GM12878 (cell line): ENCODE measurements at regions not wholly inside any gene's neighbourhood (a gene's known extent, or its start where the extent isn't known, plus 50 kb on each side); places are given as distances from the start of the nearest gene placed in this dataset.

Experiments used
- ATAC-seq: fragments of 200-7000 bp; cut with Tn5 transposase; 3 replicates; pipeline ENCODE4 v1.9.1; 2020; ENCODE audit warnings: mild to moderate bottlenecking, moderate library complexity
- BruUV-seq: library from RNA; stranded (reverse); fragments of 400-500 nt; replicated peaks from 2 replicates; lab custom pipeline; 2021; lab: Mats Ljungman, UMichigan
- CTCF ChIA-PET: fragments of 300-600 bp; sonication (Branson Sonifier 250); formaldehyde crosslinking; extraction: SDS; loops from one replicate; lab custom pipeline; 2021; ENCODE audit warnings: inconsistent platforms; lab: Yijun Ruan, JAX
- POLR2A ChIA-PET: fragments of 350-600 bp; formaldehyde crosslinking; extraction: SDS; loops from one replicate; lab custom pipeline; 2021; ENCODE audit warnings: inconsistent platforms; lab: Charles Lee
- RAD21 ChIA-PET: fragments of 300-600 bp; sonication (Branson Sonifier 250); formaldehyde crosslinking; loops from one replicate; lab custom pipeline; 2023; ENCODE audit warnings: antibody characterized with exemption; ENCODE audit not compliant: unreplicated experiment; lab: Charles Lee
- SMC1A ChIA-PET: fragments of 300-600 bp; sonication (Branson Sonifier 250); formaldehyde crosslinking; loops from one replicate; lab custom pipeline; 2023; ENCODE audit not compliant: unreplicated experiment, uncharacterized antibody; lab: Charles Lee
- DNase-seq: peaks from one replicate; pipeline ENCODE4 v3.0.0-alpha.2; 2011; ENCODE audit warnings: low read depth, low spot score
- FAIRE-seq: peaks from 3 replicates; lab custom pipeline; 2011; peaks lifted over from hg19 to GRCh38; lab: Jason Lieb, UNC
- H2AFZ ChIP-seq: 2 replicates; pipeline ENCODE4 v1.6.0; 2011; ENCODE audit warnings: low read depth, low read length, control low read depth; ENCODE audit not compliant: control insufficient read depth
- H3K27ac ChIP-seq: 2 replicates; pipeline ENCODE4 v1.5.1; 2011; ENCODE audit warnings: control low read depth; ENCODE audit not compliant: control insufficient read depth, insufficient read depth
- H3K27me3 ChIP-seq, 2 experiments: replicated peaks in 1 of 2; 2 replicates each; pipeline versions ENCODE4 v1.6.0 to v1.6.1; 2011; ENCODE audit warnings: low read length in 1 of 2; ENCODE audit not compliant: control insufficient read depth in 2 of 2, insufficient read depth in 2 of 2
- H3K36me3 ChIP-seq, 2 experiments: 2 replicates each; pipeline ENCODE4 v1.5.1; 2011; ENCODE audit warnings: low read length in 1 of 2; ENCODE audit not compliant: control insufficient read depth in 2 of 2, insufficient read depth in 2 of 2
- H3K4me1 ChIP-seq: 2 replicates; pipeline ENCODE4 v1.6.1; 2011; ENCODE audit warnings: mild to moderate bottlenecking, low read length, moderate library complexity, mixed read lengths; ENCODE audit not compliant: control insufficient read depth, insufficient read depth
- H3K4me2 ChIP-seq: 2 replicates; pipeline ENCODE4 v1.6.0; 2011; ENCODE audit warnings: control low read depth; ENCODE audit not compliant: control insufficient read depth, insufficient read depth
- H3K4me3 ChIP-seq: fragments of 200-600 bp; sonication (generic); 2 replicates; pipeline ENCODE4 v1.5.1; 2016
- H3K79me2 ChIP-seq: 2 replicates; pipeline ENCODE4 v1.6.0; 2011; ENCODE audit warnings: low read length; ENCODE audit not compliant: control insufficient read depth, insufficient read depth
- H3K9ac ChIP-seq: 2 replicates; pipeline ENCODE4 v1.8.0; 2011; ENCODE audit warnings: low read length, control low read depth, mixed read lengths; ENCODE audit not compliant: control insufficient read depth, insufficient read depth
- H3K9me3 ChIP-seq: replicated peaks from 3 replicates; pipeline ENCODE4 v1.5.1; 2011; ENCODE audit warnings: mild to moderate bottlenecking, low read length; ENCODE audit not compliant: control insufficient read depth, insufficient read depth
- H4K20me1 ChIP-seq: 2 replicates; pipeline ENCODE4 v1.6.0; 2011; ENCODE audit not compliant: control insufficient read depth, insufficient read depth
- ESRRA ChIP-seq: IDR thresholded peaks from 2 replicates; pipeline ENCODE4 v1.6.1; 2012; ENCODE audit warnings: mild to moderate bottlenecking, low read length, improper control_type of control experiment
- FOS ChIP-seq: IDR thresholded peaks from 3 replicates; pipeline ENCODE4 v1.6.1; 2011; ENCODE audit warnings: borderline replicate concordance; ENCODE audit not compliant: insufficient read length; ENCODE audit errors: extremely low read depth
- HCFC1 ChIP-seq: fragments of 150-350 bp; IDR thresholded peaks from 2 replicates; pipeline ENCODE4 v1.6.1; 2014; ENCODE audit warnings: low read length
- IKZF1 ChIP-seq: fragments of 450-650 bp; conservative IDR thresholded peaks from 2 replicates; pipeline ENCODE4 v1.6.1; 2017; ENCODE audit warnings: antibody characterized with exemption, mild to moderate bottlenecking
- KLF5 ChIP-seq: fragments of 450-650 bp; IDR thresholded peaks from 2 replicates; pipeline ENCODE4 v1.6.1; 2014; ENCODE audit warnings: mild to moderate bottlenecking; ENCODE audit not compliant: partially characterized antibody
- NBN ChIP-seq: fragments of 450-650 bp; IDR thresholded peaks from 2 replicates; pipeline ENCODE4 v1.6.1; 2016
- PAX8 ChIP-seq: fragments of 450-650 bp; IDR thresholded peaks from 2 replicates; pipeline ENCODE4 v1.6.1; 2017; ENCODE audit warnings: mild to moderate bottlenecking, moderate library complexity
- RCOR1 ChIP-seq: conservative IDR thresholded peaks from 2 replicates; pipeline ENCODE4 v1.6.1; 2012; ENCODE audit warnings: low read depth, low read length, improper control_type of control experiment
- SMARCA5 ChIP-seq: fragments of 450-650 bp; IDR thresholded peaks from 2 replicates; pipeline ENCODE4 v1.6.1; 2017; ENCODE audit warnings: mild to moderate bottlenecking
- SRF ChIP-seq, 2 experiments: IDR thresholded peaks; 2 replicates each; pipeline ENCODE4 v1.6.1; 2011; ENCODE audit warnings: low read depth in 2 of 2, low read length in 2 of 2, mild to moderate bottlenecking in 1 of 2, moderate library complexity in 1 of 2
- TCF7 ChIP-seq: IDR thresholded peaks from 2 replicates; pipeline ENCODE4 v1.6.1; 2014; ENCODE audit warnings: antibody characterized with exemption, borderline replicate concordance
- USF2 ChIP-seq: IDR thresholded peaks from 2 replicates; pipeline ENCODE4 v1.6.1; 2011; ENCODE audit warnings: low read depth, low read length, improper control_type of control experiment, borderline replicate concordance
- YY1 ChIP-seq: IDR thresholded peaks from 2 replicates; pipeline ENCODE4 v1.6.1; 2011; ENCODE audit warnings: low read depth, mild to moderate bottlenecking, low read length
- ZNF622 ChIP-seq: fragments of 450-650 bp; IDR thresholded peaks from 2 replicates; pipeline ENCODE4 v1.6.1; 2017; ENCODE audit warnings: mild to moderate bottlenecking, inconsistent platforms
- WGBS: methylation state at CpG from one replicate; pipeline ENCODE4 v1.1.6; 2016; ENCODE audit warnings: low lambda C conversion rate; ENCODE audit not compliant: insufficient replicate concordance, insufficient coverage; ENCODE audit errors: missing lambda C conversion rate; 5-methylcytosine and 5-hydroxymethylcytosine counted together
- in situ Hi-C: fragments of 300-500 bp; cut with MboI; formaldehyde crosslinking; loops from 9 replicates; pipeline ENCODE4 v1.14.3; 2018; ENCODE audit warnings: mixed read lengths
- intact Hi-C: fragments of 100-400 bp; cut with micrococcal nuclease; formaldehyde crosslinking; loops from one replicate; pipeline ENCODE4 v1.14.2; 2022; ENCODE audit not compliant: unreplicated experiment
- TF ChIP-seq, protein P1 (sequence below): fragments of 450-650 bp; formaldehyde crosslinking; IDR thresholded peaks from 2 replicates; pipeline ENCODE4 v1.5.0; 2022; ENCODE audit warnings: mild to moderate bottlenecking, missing genetic modification characterization
- TF ChIP-seq, protein P2 (sequence below): fragments of 450-650 bp; IDR thresholded peaks from 2 replicates; pipeline ENCODE4 v1.6.1; 2017; ENCODE audit warnings: mild to moderate bottlenecking, moderate library complexity
- TF ChIP-seq, protein P3 (sequence below): fragments of 450-650 bp; conservative IDR thresholded peaks from 2 replicates; pipeline ENCODE4 v1.6.1; 2017; ENCODE audit warnings: mild to moderate bottlenecking, moderate library complexity

DNA sequence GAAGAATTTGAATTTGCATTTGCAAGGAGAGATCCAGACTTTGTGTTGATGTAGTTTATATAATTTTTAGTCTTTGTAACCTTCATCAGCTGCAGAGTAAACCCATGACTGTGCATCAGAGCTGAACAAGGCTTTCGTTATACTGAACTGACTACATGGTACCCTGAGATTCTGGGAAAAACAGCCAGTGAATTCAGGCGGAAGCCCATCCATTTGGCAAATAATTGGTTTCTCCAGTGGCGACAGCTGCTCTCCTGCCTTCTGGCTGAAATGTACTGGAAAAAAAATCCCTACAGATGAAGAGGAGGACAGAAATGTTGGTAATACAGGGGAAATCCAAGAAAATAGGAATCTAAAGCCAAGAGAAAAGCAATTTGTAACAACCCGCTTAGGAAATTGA lies 657.5 kb upstream of the CDH7 start:
- ATAC-seq: no peak
- SMC1A ChIA-PET: no interaction called here
- intact Hi-C loops: loop anchor here (5.0 kb wide), 1 partner anchor 1056 kb away; no protein-coding TSS in a partner anchor
- Histone ChIP-seq H3K27me3 (no peaks in the 10 kb centered on the region), H3K79me2 (no peaks in the 10 kb centered on the region), H3K36me3 (no peaks in the 10 kb centered on the region), H4K20me1 (no peaks in the 10 kb centered on the region), H3K27ac (no peak overlapping the region), H3K9ac (no peak overlapping the region), H2AFZ (no peak overlapping the region), H3K4me2 (no peak overlapping the region), H3K4me1 (no peaks in the 10 kb centered on the region), H3K4me3 (no peak overlapping the region), H3K9me3 (no peaks in the 10 kb centered on the region)
- no peak for DNase-seq
- FAIRE-seq: no peak
- POLR2A ChIA-PET: no interaction called here
- CTCF ChIA-PET: no interaction called here
- no TSS peak for BruUV-seq
- in situ Hi-C loops: loop anchor here (25.0 kb wide), 1 partner anchor 1056 kb away; no protein-coding TSS in a partner anchor
- 54% methylated on average over 4 of the region's 4 CpGs for WGBS
- RAD21 ChIA-PET: no interaction called here
- TF ChIP-seq PAX8: no peak
- TF ChIP-seq IKZF1: no peak
- TF ChIP-seq KLF5: no peak
- no peak for TF ChIP-seq ZNF622
- TF ChIP-seq HCFC1: no peak
- no peak for TF ChIP-seq SRF (IDR thresholded peaks at IDR 0.05; ENCODE audit: low read depth in 2 of 2, low read length in 2 of 2)
- TF ChIP-seq SMARCA5: no peak
- TF ChIP-seq FOS: no peak
- TF ChIP-seq, protein P1, sequence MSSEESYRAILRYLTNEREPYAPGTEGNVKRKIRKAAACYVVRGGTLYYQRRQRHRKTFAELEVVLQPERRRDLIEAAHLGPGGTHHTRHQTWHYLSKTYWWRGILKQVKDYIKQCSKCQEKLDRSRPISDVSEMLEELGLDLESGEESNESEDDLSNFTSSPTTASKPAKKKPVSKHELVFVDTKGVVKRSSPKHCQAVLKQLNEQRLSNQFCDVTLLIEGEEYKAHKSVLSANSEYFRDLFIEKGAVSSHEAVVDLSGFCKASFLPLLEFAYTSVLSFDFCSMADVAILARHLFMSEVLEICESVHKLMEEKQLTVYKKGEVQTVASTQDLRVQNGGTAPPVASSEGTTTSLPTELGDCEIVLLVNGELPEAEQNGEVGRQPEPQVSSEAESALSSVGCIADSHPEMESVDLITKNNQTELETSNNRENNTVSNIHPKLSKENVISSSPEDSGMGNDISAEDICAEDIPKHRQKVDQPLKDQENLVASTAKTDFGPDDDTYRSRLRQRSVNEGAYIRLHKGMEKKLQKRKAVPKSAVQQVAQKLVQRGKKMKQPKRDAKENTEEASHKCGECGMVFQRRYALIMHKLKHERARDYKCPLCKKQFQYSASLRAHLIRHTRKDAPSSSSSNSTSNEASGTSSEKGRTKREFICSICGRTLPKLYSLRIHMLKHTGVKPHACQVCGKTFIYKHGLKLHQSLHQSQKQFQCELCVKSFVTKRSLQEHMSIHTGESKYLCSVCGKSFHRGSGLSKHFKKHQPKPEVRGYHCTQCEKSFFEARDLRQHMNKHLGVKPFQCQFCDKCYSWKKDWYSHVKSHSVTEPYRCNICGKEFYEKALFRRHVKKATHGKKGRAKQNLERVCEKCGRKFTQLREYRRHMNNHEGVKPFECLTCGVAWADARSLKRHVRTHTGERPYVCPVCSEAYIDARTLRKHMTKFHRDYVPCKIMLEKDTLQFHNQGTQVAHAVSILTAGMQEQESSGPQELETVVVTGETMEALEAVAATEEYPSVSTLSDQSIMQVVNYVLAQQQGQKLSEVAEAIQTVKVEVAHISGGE (CRISPR knock-in tag): no peak
- TF ChIP-seq, protein P2, sequence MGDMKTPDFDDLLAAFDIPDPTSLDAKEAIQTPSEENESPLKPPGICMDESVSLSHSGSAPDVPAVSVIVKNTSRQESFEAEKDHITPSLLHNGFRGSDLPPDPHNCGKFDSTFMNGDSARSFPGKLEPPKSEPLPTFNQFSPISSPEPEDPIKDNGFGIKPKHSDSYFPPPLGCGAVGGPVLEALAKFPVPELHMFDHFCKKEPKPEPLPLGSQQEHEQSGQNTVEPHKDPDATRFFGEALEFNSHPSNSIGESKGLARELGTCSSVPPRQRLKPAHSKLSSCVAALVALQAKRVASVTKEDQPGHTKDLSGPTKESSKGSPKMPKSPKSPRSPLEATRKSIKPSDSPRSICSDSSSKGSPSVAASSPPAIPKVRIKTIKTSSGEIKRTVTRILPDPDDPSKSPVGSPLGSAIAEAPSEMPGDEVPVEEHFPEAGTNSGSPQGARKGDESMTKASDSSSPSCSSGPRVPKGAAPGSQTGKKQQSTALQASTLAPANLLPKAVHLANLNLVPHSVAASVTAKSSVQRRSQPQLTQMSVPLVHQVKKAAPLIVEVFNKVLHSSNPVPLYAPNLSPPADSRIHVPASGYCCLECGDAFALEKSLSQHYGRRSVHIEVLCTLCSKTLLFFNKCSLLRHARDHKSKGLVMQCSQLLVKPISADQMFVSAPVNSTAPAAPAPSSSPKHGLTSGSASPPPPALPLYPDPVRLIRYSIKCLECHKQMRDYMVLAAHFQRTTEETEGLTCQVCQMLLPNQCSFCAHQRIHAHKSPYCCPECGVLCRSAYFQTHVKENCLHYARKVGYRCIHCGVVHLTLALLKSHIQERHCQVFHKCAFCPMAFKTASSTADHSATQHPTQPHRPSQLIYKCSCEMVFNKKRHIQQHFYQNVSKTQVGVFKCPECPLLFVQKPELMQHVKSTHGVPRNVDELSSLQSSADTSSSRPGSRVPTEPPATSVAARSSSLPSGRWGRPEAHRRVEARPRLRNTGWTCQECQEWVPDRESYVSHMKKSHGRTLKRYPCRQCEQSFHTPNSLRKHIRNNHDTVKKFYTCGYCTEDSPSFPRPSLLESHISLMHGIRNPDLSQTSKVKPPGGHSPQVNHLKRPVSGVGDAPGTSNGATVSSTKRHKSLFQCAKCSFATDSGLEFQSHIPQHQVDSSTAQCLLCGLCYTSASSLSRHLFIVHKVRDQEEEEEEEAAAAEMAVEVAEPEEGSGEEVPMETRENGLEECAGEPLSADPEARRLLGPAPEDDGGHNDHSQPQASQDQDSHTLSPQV: no peak
- no peak for TF ChIP-seq USF2
- no peak for TF ChIP-seq YY1
- TF ChIP-seq, protein P3, sequence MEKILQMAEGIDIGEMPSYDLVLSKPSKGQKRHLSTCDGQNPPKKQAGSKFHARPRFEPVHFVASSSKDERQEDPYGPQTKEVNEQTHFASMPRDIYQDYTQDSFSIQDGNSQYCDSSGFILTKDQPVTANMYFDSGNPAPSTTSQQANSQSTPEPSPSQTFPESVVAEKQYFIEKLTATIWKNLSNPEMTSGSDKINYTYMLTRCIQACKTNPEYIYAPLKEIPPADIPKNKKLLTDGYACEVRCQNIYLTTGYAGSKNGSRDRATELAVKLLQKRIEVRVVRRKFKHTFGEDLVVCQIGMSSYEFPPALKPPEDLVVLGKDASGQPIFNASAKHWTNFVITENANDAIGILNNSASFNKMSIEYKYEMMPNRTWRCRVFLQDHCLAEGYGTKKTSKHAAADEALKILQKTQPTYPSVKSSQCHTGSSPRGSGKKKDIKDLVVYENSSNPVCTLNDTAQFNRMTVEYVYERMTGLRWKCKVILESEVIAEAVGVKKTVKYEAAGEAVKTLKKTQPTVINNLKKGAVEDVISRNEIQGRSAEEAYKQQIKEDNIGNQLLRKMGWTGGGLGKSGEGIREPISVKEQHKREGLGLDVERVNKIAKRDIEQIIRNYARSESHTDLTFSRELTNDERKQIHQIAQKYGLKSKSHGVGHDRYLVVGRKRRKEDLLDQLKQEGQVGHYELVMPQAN: no peak
- TF ChIP-seq RCOR1: no peak
- TF ChIP-seq TCF7: no peak
- no peak for TF ChIP-seq ESRRA
- TF ChIP-seq NBN: no peak
